BJ (cell line): ENCODE measurements at regions not wholly inside any gene's neighbourhood (a gene's known extent, or its start where the extent isn't known, plus 50 kb on each side); places are given as distances from the start of the nearest gene placed in this dataset.

ENCODE experiments used
- CTCF ChIA-PET: fragments of 350-600 bp; formaldehyde crosslinking; extraction: SDS; loops from one replicate; lab custom pipeline; 2021; ENCODE audit warnings: antibody characterized with exemption, inconsistent platforms; lab: Yijun Ruan, JAX
- POLR2A ChIA-PET: fragments of 300-600 bp; sonication (Branson Sonifier 250); formaldehyde crosslinking; extraction: SDS; loops from one replicate; lab custom pipeline; 2021; ENCODE audit warnings: antibody characterized with exemption; lab: Charles Lee
- DNase-seq: peaks from one replicate; pipeline ENCODE4 v3.0.0-alpha.2; 2011; ENCODE audit warnings: low read depth
- H3K27me3 ChIP-seq: 2 replicates; pipeline ENCODE4 v1.6.0; 2011; ENCODE audit warnings: low read length; ENCODE audit not compliant: control insufficient read depth, insufficient read depth
- H3K36me3 ChIP-seq: 2 replicates; pipeline ENCODE4 v1.5.1; 2011; ENCODE audit warnings: low read length; ENCODE audit not compliant: control insufficient read depth, insufficient read depth
- H3K4me3 ChIP-seq: 2 replicates; pipeline ENCODE4 v1.5.1; 2011; ENCODE audit warnings: low read depth, mild to moderate bottlenecking, control low read depth, low read length
- TF ChIP-seq, protein P1 (sequence below): IDR thresholded peaks from 2 replicates; pipeline ENCODE4 v1.5.1; 2011; ENCODE audit warnings: low read depth, mild to moderate bottlenecking, control low read depth, inconsistent platforms, low read length, moderate library complexity; ENCODE audit not compliant: insufficient read depth

DNA sequence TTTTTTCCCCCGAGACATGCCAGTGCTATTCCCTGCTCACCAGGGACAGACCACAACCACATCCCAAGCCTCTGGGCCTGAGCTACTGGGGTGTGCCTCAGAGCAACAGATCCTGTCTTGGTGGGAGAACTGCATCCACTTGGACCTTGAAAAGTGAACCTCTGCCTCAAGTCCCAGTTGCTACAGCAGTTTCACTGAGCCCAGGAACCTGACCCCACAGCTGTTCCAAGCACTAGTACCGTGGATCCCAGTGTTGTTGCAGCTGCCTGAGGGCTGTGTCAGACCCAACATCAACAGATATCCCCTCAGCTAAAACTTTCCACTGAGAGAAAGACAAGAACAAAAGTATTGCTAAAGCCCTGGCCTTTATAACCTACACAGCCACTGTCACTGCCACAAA lies 373.0 kb downstream of the PLPP3 start:
- Histone ChIP-seq H3K4me3 (no peak overlapping the region), H3K27me3 (no peaks in the 10 kb centered on the region), H3K36me3 (no peaks in the 10 kb centered on the region)
- CTCF ChIA-PET: interaction anchor here (0.7 kb wide), 1 partner anchor 59 kb away, joined by 3 read pairs; no protein-coding TSS in a partner anchor
- TF ChIP-seq, protein P1, sequence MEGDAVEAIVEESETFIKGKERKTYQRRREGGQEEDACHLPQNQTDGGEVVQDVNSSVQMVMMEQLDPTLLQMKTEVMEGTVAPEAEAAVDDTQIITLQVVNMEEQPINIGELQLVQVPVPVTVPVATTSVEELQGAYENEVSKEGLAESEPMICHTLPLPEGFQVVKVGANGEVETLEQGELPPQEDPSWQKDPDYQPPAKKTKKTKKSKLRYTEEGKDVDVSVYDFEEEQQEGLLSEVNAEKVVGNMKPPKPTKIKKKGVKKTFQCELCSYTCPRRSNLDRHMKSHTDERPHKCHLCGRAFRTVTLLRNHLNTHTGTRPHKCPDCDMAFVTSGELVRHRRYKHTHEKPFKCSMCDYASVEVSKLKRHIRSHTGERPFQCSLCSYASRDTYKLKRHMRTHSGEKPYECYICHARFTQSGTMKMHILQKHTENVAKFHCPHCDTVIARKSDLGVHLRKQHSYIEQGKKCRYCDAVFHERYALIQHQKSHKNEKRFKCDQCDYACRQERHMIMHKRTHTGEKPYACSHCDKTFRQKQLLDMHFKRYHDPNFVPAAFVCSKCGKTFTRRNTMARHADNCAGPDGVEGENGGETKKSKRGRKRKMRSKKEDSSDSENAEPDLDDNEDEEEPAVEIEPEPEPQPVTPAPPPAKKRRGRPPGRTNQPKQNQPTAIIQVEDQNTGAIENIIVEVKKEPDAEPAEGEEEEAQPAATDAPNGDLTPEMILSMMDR: no peak
- POLR2A ChIA-PET: no interaction called here
- no peak for DNase-seq

DNA sequence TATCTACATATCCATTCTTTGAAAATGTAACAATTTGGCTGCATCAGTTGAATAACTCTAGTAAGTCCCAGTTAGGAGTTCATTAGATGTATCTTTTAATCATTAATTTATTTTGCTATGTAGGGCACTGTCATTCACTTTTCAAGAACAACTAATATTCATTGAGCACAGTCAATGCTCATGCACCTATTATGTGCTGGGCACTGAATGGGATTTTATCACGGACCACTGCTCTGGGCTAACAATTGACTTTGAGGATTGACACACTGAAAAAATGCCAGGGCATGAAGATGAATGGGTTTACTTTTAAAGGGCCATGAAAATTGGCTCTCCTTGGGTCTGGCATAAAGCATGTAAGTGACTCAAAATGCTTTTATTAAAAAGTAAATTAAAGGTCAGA lies 375.2 kb downstream of the PLPP3 start:
- TF ChIP-seq, protein P1: no peak
- DNase-seq: no peak
- no peaks in the 10 kb centered on the region for H3K36me3 ChIP-seq
- ChIA-PET POLR2A (no interaction called here), CTCF (no interaction called here)
- no peaks in the 10 kb centered on the region for H3K27me3 ChIP-seq
- no peak overlapping the region for H3K4me3 ChIP-seq

DNA sequence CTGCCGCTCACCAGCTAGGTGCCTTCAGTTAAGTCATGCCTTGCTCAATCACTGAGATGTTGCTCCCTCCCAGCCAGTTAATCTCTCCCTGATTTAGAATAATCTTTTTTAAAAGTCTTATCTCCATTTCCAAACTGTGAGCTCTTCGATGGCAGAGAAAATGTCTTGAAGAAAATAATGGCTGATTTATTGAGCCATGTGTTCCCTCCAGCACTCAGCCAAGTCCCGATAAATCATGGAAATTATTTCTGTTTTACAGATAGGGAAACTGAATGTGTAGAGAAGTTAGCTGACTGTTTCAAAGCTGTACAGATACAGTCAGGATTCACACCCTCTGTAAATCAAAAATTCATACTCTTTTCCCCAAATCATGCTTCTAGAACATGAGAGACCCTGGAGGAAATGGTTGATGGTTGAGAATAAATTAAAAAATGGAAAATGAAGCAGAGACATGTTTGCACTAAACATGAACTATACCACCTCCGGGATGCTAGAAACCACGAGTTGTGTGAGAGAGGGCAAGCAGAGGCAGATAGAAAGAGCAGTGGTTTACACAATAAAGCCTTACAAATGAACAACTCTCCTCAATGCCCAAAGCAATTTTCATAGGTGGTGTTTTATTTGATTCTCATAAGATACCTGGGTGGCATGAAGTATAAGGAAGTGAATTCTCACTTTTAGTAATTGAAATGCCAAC lies 376.4 kb downstream of the PLPP3 start:
- no peaks in the 10 kb centered on the region for H3K27me3 ChIP-seq
- no peak for DNase-seq
- ChIA-PET CTCF (no interaction called here), POLR2A (no interaction called here)
- TF ChIP-seq, protein P1: no peak
- H3K36me3 ChIP-seq: no peaks in the 10 kb centered on the region
- H3K4me3 ChIP-seq: no peak overlapping the region

DNA sequence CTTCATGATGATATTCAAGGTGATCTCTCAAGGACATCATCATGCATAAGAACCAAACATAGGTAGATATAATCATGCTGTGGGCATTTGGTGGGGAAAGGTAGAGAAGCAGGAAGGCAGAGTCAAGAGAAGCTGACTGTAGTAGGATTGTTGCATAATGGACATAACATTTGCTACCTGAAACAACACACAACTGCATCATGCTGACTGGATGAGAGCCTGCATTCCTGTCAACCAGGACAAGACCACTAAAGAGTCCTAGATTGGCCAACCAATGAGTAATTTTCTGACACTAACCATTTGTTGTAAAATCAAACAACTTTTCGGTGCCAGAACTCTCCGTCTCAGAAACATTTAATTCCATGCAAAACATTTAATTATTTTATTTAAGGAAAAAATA lies 377.2 kb downstream of the PLPP3 start:
- CTCF ChIA-PET: interaction anchor here (0.6 kb wide), 1 partner anchor 23 kb away, joined by 3 read pairs; no protein-coding TSS in a partner anchor
- TF ChIP-seq, protein P1: no peak
- POLR2A ChIA-PET: no interaction called here
- no peaks in the 10 kb centered on the region for H3K36me3 ChIP-seq
- H3K4me3 ChIP-seq: no peak overlapping the region
- H3K27me3 ChIP-seq: no peaks in the 10 kb centered on the region
- no peak for DNase-seq

DNA sequence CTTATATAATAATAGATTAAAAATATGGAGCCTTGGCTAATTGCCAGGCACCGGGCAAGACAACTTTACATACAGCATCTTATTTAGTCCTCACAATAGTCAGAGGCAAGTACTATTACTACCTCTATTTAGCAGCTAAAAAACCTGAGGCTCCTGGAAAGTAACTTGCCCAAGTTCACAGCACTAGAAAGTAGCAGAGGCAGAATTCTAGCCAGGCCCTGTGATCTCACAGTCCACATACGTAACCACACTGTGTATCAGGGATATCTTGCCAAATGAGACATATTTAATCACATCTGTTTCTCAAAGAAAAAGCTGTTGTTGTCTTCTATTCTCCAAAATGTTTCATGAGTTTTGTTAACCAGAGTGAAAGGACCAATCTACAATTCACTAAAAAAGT lies 378.5 kb downstream of the PLPP3 start:
- ChIA-PET CTCF (interaction anchor here (0.7 to 1.1 kb wide), 2 partner anchors 10 to 11 kb away, joined by 3 to 4 read pairs; no protein-coding TSS in a partner anchor), POLR2A (no interaction called here)
- Histone ChIP-seq H3K4me3 (no peak overlapping the region), H3K27me3 (no peaks in the 10 kb centered on the region), H3K36me3 (no peaks in the 10 kb centered on the region)
- TF ChIP-seq, protein P1: no peak
- DNase-seq: no peak
